Astrocyte of the cerebellum (primary cell): ENCODE measurements at regions not wholly inside any gene's neighbourhood (a gene's known extent, or its start where the extent isn't known, plus 50 kb on each side); places are given as distances from the start of the nearest gene placed in this dataset.

Experiments used
- DNase-seq: peaks from one replicate; pipeline ENCODE4 v3.0.0-alpha.2; 2011; ENCODE audit warnings: low read depth
- H3K4me3 ChIP-seq: 2 replicates; pipeline ENCODE4 v1.5.1; 2011; ENCODE audit warnings: mild to moderate bottlenecking, low read depth, low read length, moderate library complexity
- in situ Hi-C: cut with HindIII; loops from 2 replicates; pipeline ENCODE4 v1.10.0; 2017; ENCODE audit warnings: low sequenced_read_pairs
- TF ChIP-seq, protein P1 (sequence below): IDR thresholded peaks from 2 replicates; pipeline ENCODE4 v1.5.1; 2012; ENCODE audit warnings: low read length, low read depth, moderate library complexity, mild to moderate bottlenecking; ENCODE audit errors: missing control alignments

DNA sequence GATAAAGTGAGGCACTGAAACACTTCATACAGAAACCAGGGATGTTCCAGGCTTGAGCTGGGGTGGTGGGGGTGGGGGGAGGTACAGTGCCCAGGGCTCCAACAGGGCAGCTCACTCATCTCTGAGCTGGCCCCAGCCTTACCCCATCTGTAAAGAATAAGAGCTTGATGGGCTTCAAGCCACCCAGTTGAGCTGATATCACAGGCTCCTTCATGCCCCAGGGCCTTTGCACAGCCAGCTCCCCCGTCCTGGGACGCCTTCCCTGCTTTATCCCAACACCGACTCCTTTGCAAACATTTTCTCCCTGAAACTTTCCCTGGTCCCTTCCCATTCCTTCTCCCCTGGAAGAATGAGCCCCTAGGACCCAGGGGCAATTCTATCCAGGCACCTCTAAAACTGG, 261.7 kb downstream of the PARN start:
- in situ Hi-C loops: no loop called here
- TF ChIP-seq, protein P1, sequence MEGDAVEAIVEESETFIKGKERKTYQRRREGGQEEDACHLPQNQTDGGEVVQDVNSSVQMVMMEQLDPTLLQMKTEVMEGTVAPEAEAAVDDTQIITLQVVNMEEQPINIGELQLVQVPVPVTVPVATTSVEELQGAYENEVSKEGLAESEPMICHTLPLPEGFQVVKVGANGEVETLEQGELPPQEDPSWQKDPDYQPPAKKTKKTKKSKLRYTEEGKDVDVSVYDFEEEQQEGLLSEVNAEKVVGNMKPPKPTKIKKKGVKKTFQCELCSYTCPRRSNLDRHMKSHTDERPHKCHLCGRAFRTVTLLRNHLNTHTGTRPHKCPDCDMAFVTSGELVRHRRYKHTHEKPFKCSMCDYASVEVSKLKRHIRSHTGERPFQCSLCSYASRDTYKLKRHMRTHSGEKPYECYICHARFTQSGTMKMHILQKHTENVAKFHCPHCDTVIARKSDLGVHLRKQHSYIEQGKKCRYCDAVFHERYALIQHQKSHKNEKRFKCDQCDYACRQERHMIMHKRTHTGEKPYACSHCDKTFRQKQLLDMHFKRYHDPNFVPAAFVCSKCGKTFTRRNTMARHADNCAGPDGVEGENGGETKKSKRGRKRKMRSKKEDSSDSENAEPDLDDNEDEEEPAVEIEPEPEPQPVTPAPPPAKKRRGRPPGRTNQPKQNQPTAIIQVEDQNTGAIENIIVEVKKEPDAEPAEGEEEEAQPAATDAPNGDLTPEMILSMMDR: no peak
- H3K4me3 ChIP-seq: no peak overlapping the region
- no peak for DNase-seq

DNA sequence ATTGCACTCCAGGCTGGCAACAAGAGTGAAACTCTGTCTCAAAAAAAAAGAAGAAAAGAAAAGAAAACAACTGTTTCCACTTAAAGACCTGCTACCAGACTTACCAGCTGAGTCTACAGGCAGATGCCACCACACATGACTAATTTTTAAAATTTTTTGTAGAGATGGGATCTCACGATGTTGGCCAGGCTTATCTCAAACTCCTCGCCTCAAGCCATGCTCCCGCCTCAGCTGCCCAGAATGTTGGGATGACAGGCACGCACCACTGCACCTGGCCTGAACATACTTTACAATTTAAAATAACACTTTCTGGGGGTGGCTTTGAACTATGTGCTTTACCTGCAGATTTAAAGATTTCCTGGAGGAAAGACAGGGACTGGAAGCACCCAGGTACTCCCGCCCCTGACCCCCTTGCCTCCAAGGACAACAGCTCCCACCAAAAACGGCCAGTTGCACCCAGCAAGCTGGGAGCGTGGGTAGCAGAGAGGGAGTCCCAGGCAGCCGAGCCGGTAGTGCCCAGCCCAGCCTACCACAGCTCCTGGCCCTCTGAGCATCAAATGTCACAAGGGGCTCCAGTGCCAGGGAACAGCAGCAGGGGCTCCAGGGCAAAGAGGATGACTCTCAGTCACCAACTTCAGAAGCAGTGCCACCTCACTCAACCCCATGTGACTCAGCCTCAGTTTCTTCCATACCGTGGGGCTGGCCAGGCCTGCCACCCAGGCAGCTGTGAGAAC, 262.9 kb downstream of the PARN start:
- H3K4me3 ChIP-seq: no peak overlapping the region
- in situ Hi-C loops: no loop called here
- DNase-seq: no peak
- TF ChIP-seq, protein P1: no peak

DNA sequence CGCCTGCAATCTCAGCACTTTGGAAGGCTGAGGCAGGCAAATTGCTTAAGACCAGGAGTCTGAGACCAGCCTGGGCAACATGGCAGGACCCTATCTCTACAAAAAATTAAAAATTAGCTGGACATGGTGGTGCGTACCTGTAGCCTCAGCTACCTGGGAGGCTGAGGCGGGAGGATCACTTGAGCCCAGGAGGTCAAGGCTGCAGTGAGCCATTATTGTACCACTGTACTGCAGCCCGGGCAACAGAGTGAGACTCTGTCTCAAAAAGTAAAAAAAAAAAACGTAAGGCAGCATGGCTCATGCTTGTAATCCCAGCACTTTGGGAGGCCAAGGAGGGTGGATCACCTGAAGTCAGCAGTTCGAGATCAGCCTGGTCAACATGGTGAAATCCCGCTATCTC, 263.6 kb downstream of the PARN start:
- no peak for DNase-seq
- TF ChIP-seq, protein P1: no peak
- in situ Hi-C loops: no loop called here
- H3K4me3 ChIP-seq: no peak overlapping the region

DNA sequence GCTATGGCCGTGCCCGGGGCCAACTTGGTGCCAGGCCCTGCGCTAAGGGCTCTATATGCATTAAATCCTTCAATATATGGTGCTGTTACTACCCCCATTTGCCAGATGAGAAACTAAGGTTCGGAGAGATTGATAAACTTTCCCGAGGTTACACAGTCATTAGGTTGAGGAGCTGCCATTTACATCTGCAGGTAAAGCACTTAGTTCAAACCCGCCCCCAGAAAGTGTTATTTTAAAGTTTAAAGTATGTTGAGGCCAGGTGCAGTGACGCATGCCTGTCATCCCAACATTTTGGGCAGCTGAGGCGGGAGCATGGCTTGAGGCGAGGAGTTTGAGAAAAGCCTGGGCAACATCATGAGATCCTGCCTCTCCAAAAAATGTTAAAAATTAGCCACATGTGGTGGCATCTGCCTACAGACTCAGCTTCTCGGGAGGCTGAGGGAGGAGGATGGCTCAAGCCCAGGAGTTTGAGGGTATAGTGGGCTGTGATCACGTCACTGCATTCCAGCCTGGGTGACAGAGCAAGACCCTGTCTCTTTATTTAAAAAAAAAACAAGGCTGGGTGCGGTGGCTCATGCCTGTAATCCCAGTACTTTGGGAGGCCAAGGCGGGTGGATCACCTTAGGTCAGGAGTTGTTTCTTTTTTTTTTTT, 264.7 kb downstream of the PARN start:
- TF ChIP-seq, protein P1: no peak
- DNase-seq: no peak
- H3K4me3 ChIP-seq: no peak overlapping the region
- in situ Hi-C loops: no loop called here

DNA sequence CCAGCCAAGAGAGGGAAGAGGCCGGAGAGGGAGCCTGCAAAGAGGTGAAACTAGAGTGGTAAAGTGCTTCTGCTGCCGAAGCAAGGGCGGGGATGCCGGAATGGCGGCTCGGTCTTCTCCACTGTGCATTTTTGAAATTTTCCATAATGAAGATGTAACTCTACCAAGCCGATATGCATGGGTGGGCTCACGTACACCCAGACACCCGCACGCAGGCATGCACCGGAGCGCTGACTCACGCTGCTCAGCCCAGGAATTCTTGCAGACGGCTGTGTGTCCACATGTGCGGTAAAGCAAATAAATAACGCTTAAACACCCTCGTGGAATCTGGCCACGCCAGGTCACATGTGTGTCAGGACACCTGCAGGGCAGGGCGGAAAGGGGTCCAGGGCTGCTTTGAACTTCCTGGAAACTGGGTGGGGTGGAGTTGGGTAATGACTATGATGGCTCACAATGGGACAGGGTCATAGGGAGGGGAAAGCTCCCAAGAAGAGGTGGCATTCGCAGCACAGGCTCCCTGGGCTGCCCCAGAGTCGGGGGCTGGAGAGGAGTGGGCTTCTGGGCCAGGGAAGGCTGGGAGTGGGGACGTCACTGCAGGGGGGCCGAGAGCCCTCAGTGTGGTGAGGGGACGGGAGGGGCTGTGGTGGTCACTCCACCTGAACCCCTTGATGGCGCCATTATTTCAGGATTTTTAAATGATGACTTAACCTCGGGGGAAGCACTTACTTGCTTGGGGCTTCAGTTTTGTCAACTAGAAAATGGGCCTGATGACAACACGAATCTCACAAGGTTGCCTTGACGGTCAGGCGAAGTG, 265.5 kb downstream of the PARN start:
- DNase-seq: peak; percentile 86
- TF ChIP-seq, protein P1: no peak
- in situ Hi-C loops: no loop called here
- no peak overlapping the region for H3K4me3 ChIP-seq

DNA sequence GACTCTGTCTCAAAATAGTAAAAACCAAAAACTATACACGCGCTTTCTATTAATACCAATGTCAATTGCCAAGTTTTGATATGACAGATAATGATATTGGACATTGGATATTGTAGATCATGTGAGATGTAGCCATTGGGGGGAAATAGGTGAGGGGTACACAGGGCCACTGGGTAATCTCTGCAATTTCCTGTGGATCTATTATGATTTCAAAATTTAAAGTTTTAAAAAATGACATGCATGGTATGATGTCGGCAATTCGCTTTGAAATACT, 266.0 kb downstream of the PARN start:
- in situ Hi-C loops: no loop called here
- no peak for DNase-seq
- H3K4me3 ChIP-seq: no peak overlapping the region
- TF ChIP-seq, protein P1: no peak
